NT2/D1 (cell line): ENCODE measurements at regions not wholly inside any gene's neighbourhood (a gene's known extent, or its start where the extent isn't known, plus 50 kb on each side); places are given as distances from the start of the nearest gene placed in this dataset.

ENCODE experiments used
- SUZ12 ChIP-seq: IDR thresholded peaks from 2 replicates; pipeline ENCODE4 v1.6.1; 2011; ENCODE audit not compliant: insufficient read length, insufficient read depth; ENCODE audit errors: extremely low read depth
- YY1 ChIP-seq: IDR thresholded peaks from 2 replicates; pipeline ENCODE4 v1.6.1; 2011; ENCODE audit not compliant: insufficient read length, insufficient read depth
- ZNF274 ChIP-seq: IDR thresholded peaks from 2 replicates; pipeline ENCODE4 v1.6.1; 2011; ENCODE audit warnings: mild to moderate bottlenecking, low read depth, low read length

DNA sequence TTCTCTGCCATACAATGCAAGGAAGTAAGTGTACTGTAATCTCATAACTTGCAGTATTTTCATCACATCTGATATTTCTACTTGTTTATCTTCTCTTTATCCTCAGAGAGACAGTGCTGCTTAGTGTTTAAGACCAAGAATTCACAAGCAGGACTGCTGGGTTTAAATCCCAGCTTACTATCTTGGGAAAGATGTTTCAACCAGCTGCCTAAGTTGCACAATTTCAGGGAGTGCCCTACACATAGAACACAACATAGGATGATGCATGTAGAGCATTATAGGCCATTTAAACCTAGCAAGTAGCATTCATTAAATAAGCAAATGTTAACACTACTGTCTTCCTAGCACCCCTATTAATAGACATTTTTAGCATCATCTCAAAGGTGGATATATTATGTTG lies 205.2 kb upstream of the CEP162 start:
- TF ChIP-seq YY1: no peak
- no peak for TF ChIP-seq ZNF274
- no peak for TF ChIP-seq SUZ12
